ENCODE measurements at regions not wholly inside any gene's neighbourhood (a gene's known extent, or its start where the extent isn't known, plus 50 kb on each side); places are given as distances from the start of the nearest gene placed in this dataset.

- no peak for TF ChIP-seq CTCF (IDR thresholded peaks at IDR 0.05; ENCODE audit: insufficient read depth, low read depth, low read length, missing control alignments)
- H3K4me3 ChIP-seq (ENCODE audit: low read depth, low read length) = no peak overlapping the region
- no peak for DNase-seq (ENCODE audit: low read depth)
Observed at GRCh38 chr5:61603211-61603908, 271.3 kb downstream of the ZSWIM6 start.

GRCh38 chr5:61604076-61605025, 272.3 kb downstream of the ZSWIM6 start:
- DNase-seq (ENCODE audit: low read depth) = no peak
- no peak for TF ChIP-seq CTCF (IDR thresholded peaks at IDR 0.05; ENCODE audit: insufficient read depth, low read depth, low read length, missing control alignments)
- no peak overlapping the region for H3K4me3 ChIP-seq (ENCODE audit: low read depth, low read length)

- no peak for TF ChIP-seq CTCF (IDR thresholded peaks at IDR 0.05; ENCODE audit: insufficient read depth, low read depth, low read length, missing control alignments)
- DNase-seq (ENCODE audit: low read depth) = no peak
- no peak overlapping the region for H3K4me3 ChIP-seq (ENCODE audit: low read depth, low read length)
Observed at GRCh38 chr5:61609840-61610677, 278.0 kb downstream of the ZSWIM6 start.

GRCh38 chr5:61610678-61611024, 278.6 kb downstream of the ZSWIM6 start:
- no peak overlapping the region for H3K4me3 ChIP-seq (ENCODE audit: low read depth, low read length)
- no peak for TF ChIP-seq CTCF (IDR thresholded peaks at IDR 0.05; ENCODE audit: insufficient read depth, low read depth, low read length, missing control alignments)
- DNase-seq (ENCODE audit: low read depth) = no peak

GRCh38 chr5:61612431-61612830, 280.4 kb downstream of the ZSWIM6 start:
- no peak for TF ChIP-seq CTCF (IDR thresholded peaks at IDR 0.05; ENCODE audit: insufficient read depth, low read depth, low read length, missing control alignments)
- H3K4me3 ChIP-seq (ENCODE audit: low read depth, low read length) = no peak overlapping the region
- no peak for DNase-seq (ENCODE audit: low read depth)

GRCh38 chr5:61613679-61614078, 281.6 kb downstream of the ZSWIM6 start:
- no peak for DNase-seq (ENCODE audit: low read depth)
- no peak overlapping the region for H3K4me3 ChIP-seq (ENCODE audit: low read depth, low read length)
- no peak for TF ChIP-seq CTCF (IDR thresholded peaks at IDR 0.05; ENCODE audit: insufficient read depth, low read depth, low read length, missing control alignments)
